ENCODE measurements at regions not wholly inside any gene's neighbourhood (a gene's known extent, or its start where the extent isn't known, plus 50 kb on each side); places are given as distances from the start of the nearest gene placed in this dataset.
A peak's percentile ranks its signal among the peaks of the same experiment; 100 is the strongest.
"Not testable (repeated sequence)": the region's sequence is repeated elsewhere in the genome, so short reads cannot be mapped to it uniquely, and the experiment has no call there.

GRCh38 chr6:99802396-99803031, 191.5 kb downstream of the MCHR2 start:
- DNase-seq: no peak

DNA sequence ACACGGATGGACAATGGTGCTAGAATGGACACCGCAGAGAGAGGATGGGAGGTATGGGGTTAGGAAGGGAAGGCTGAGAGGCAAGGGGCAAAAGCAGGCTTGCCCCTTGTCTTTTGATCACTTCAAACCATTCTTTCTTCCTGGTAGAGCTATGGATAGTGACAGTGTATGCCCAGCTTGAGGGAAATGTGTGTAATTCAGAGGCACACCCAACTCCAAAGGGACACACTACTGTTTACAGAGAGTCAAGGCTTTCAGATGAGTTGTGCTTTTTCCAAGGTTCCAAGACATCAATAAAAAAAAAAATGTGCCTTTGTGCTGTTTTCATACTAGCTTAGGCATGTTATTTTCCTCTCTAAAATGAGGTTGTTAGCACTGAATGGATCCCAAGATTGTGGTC, 185.0 kb downstream of the MCHR2 start:
- DNase-seq: no peak

- no peak for DNase-seq
Measured at GRCh38 chr6:99810295-99810694, 183.7 kb downstream of the MCHR2 start.

DNA sequence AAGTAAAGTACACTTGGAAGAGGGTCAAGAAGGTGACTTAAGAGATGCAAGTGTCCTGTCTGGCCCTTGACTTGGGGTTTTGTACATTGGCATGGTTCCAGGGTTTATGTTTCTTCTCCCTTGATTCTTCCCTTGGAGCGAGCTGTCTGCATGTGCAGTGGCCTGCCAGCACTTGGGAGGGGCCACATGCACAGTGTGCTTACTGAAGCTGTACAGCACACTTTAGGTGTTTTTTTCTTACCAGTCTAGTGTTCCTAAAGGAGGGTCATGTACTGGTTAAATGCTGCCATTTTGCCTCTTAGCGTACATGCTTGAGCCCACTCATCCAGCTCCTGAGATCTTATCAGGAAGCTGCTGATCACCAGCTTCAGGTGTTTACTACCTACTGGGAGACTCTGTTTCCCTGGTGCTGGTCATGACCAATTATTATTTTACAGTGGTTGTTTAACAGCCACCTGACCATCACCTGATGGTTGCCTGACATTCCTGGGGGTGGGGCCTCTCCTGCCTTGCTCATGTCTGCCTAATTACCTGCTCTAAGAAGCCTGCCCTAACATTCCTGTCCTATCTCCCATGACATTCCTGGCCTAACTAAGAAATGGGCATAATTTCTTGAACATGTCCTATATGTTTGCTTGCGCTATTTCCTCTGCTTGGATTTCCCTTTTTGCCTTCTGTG, 182.9 kb downstream of the MCHR2 start:
- no peak for DNase-seq

- DNase-seq: no peak
Measured at GRCh38 chr6:99811636-99812035, 182.4 kb downstream of the MCHR2 start.

- no peak for DNase-seq
Measured at GRCh38 chr6:99813565-99813964, 180.5 kb downstream of the MCHR2 start.

GRCh38 chr6:99814230-99814928, 179.6 kb downstream of the MCHR2 start:
- DNase-seq: no peak

- DNase-seq: no peak
Measured at GRCh38 chr6:99816795-99817194, 177.2 kb downstream of the MCHR2 start.

GRCh38 chr6:99818161-99818560, 175.9 kb downstream of the MCHR2 start:
- DNase-seq: no peak

DNA sequence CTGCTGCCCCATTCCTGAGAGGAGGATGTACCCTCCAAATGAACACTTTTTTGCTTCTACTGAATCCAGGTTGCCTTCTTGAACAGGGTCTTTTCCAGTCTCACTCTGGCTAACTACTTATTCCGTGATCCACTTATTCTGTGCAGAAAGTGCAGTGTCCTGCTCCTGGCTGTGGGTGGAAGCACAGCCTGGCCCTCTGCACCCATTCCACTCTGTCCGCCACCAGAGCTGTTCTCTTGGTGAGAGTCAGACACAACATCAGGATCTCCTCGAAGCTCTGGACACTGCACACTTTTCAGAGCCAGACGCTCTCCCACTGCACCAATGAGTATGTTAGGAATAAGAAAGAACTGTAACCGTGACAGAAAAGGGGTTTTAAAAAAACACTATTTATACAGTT, 174.2 kb downstream of the MCHR2 start:
- DNase-seq: no peak

- DNase-seq: no peak
Measured at GRCh38 chr6:99821164-99821563, 172.9 kb downstream of the MCHR2 start.

DNA sequence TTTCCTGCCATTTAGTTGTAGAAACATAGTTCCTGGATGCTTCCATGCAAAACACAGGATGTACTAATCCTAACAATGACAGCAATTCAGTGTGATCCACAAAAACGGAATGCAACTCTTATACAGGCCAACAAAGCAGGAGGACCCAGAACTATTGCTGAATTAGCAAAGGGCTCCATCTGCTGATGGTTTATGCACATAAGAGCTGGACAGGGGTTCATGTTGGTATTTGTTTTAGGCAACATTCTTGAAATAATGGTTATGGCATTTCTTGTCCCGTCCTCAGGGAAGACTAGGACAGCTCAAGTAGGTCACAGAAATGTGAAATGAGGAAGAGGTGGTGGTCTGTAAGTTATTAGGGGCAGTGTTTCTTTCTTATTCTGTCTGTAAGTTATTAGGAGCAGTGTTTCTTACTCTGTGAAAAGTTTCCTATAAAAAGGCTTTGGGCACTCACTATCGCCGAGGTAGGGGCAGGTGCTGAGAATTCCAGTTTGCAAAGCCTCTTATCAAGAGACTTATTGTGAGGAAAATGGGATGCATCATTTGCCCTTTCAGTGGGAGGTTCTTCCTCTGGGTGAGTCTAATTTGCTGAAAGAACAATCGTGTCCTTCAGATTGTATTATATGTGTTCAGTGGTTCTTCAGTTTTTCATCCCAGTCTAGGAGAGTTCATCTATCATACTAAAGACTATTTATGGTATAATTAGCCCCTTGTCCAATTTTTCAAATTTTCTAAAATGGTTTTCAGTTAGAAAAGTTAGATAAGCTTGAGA, 171.1 kb downstream of the MCHR2 start:
- DNase-seq: peak; percentile 54

- DNase-seq: not testable (repeated sequence)
Measured at GRCh38 chr6:99823513-99824235, 170.3 kb downstream of the MCHR2 start.

DNA sequence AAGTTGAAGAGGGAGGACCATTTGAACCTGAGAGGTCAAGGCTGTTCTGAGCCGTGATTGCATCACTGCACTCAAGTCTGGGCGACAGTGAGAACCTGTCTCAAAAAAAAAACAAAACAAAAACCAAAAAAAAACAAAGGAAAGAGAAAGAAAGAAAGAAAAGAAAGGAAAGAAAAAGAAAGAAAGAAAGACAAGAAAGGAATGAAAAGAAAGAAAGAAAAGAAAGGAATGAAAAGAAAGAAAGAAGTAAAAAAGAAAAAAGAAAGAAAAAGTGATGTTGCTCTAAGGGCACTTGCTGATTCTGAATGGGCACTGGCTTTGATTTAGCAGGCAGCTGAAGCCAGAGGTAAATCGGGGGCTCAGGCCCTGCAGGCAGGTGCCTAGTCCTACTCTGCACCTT, 161.0 kb downstream of the MCHR2 start:
- DNase-seq: no peak

- DNase-seq: no peak
Measured at GRCh38 chr6:99836471-99836870, 157.6 kb downstream of the MCHR2 start.

DNA sequence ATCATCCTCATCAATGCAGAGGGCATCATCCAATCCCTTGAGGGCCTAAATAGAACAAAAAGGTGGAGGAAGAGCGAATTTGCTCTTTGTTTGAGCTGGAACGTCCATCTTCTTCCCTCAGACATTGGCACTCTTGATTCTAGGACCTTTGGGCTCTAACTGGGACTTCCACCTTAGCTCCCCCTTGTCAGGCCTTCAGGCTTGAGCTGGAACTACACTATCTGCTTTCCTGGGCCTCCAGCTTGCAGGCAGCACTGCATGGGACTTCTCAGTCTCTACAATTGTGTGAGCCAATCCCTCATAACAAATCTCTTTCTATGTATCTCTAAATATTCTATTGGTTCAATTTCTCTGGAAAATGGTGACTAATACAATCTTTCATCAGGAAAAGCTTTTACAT, 155.4 kb downstream of the MCHR2 start:
- no peak for DNase-seq

DNA sequence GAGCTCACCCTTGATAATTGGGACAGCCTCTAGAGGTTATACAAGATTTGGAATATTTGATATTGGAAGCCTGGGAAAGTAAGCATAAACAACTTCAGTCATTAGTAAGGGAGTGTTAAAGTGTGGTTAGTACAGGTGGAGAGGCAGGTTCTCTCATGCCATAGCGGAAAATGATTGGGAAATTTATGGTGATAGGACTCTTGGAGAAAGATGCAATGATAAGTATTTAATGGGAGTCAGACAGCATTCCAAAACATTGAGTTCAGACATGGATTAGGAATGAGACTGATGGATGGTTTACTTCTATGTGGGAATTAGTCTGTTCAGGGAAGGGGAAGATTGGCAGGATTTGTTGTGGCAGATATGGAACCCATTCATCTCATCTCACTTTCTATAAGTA, 152.7 kb downstream of the MCHR2 start:
- DNase-seq: no peak

GRCh38 chr6:99846006-99846405, 148.0 kb downstream of the MCHR2 start:
- no peak for DNase-seq

DNA sequence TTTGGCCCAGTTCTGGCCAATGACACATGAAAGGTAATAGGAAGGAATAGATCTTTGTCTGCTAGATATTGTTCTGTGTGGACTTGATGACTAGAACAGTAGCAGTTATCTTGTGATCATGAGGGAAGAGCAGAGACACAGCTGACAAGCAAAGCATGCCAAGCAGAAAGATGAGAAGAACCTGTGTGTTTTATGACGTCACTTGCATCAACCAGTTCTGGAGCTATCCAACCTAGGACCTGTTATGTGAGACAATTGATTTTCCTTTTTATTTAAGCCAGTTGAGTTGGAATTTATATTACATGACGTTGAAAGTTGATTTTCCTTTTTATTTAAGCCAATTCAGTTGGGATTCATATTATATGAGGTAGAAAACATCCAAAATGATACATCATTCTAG, 143.2 kb downstream of the MCHR2 start:
- no peak for DNase-seq

GRCh38 chr6:99852031-99852430, 142.0 kb downstream of the MCHR2 start:
- DNase-seq: no peak

DNA sequence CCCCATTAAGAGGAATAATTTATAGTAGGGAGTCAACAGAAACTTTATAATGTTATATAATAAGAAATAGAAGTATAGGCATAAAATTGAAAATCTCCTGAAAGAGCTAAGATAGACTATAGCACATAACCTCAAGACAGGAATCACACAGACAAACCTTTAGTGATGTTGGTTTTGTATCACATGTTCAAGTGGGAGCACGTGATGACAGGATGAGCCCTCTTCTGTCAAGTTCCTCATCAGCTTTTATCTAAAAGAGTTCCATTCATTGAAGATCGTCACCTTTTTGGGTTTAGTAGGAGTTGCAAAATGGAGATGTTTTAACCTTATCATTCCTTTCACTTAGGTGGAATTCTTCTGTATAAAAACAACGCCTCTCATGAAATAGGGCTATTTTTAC, 127.0 kb downstream of the MCHR2 start:
- DNase-seq: no peak

- peak; percentile 66 for DNase-seq
Measured at GRCh38 chr6:99868074-99868702, 125.8 kb downstream of the MCHR2 start.

Measured in fibroblast of skin of back (primary cell).